H9 (cell line): ENCODE measurements at regions not wholly inside any gene's neighbourhood (a gene's known extent, or its start where the extent isn't known, plus 50 kb on each side); places are given as distances from the start of the nearest gene placed in this dataset.

ENCODE experiments used
- DNase-seq: peaks from one replicate; pipeline ENCODE4 v3.0.0-alpha.2; 2017
- H2AFZ ChIP-seq: one replicate; pipeline ENCODE4 v1.6.1; 2013; ENCODE audit warnings: mild to moderate bottlenecking, low read length, control low read depth, moderate library complexity
- H2AK5ac ChIP-seq: 2 replicates; pipeline ENCODE4 v1.6.1; 2013; ENCODE audit warnings: low read length, control low read depth, mixed read lengths; ENCODE audit not compliant: insufficient read length
- H2BK120ac ChIP-seq: one replicate; pipeline ENCODE4 v1.6.1; 2013; ENCODE audit warnings: low read depth, mild to moderate bottlenecking, low read length, control low read depth, inconsistent platforms; ENCODE audit not compliant: poor library complexity, severe bottlenecking
- H2BK12ac ChIP-seq: 2 replicates; pipeline ENCODE4 v1.6.1; 2013; ENCODE audit warnings: low read length, control low read depth, mixed read lengths, low read depth; ENCODE audit not compliant: insufficient read length
- H2BK15ac ChIP-seq: 2 replicates; pipeline ENCODE4 v1.6.1; 2013; ENCODE audit warnings: low read depth, low read length, control low read depth
- H2BK20ac ChIP-seq: one replicate; pipeline ENCODE4 v1.6.1; 2013; ENCODE audit warnings: low read depth, mild to moderate bottlenecking, low read length, control low read depth, inconsistent platforms; ENCODE audit not compliant: poor library complexity, severe bottlenecking
- H2BK5ac ChIP-seq: 2 replicates; pipeline ENCODE4 v1.6.1; 2013; ENCODE audit warnings: low read length, control low read depth, mixed read lengths; ENCODE audit not compliant: insufficient read length
- H3K14ac ChIP-seq: 2 replicates; pipeline ENCODE4 v1.6.1; 2013; ENCODE audit warnings: low read length, control low read depth; ENCODE audit not compliant: insufficient read depth
- H3K18ac ChIP-seq: 2 replicates; pipeline ENCODE4 v1.6.1; 2013; ENCODE audit warnings: low read depth, mild to moderate bottlenecking, mixed read lengths, low read length, control low read depth; ENCODE audit not compliant: insufficient read length
- H3K23ac ChIP-seq: 2 replicates; pipeline ENCODE4 v1.6.1; 2013; ENCODE audit warnings: low read length, control low read depth, mixed read lengths, low read depth; ENCODE audit not compliant: insufficient read length
- H3K23me2 ChIP-seq: 2 replicates; pipeline ENCODE4 v1.6.1; 2013; ENCODE audit warnings: low read depth, mild to moderate bottlenecking, mixed read lengths, low read length, control low read depth; ENCODE audit not compliant: insufficient read length, poor library complexity, severe bottlenecking
- H3K27ac ChIP-seq: 2 replicates; pipeline ENCODE4 v1.5.1; 2013; ENCODE audit warnings: low read length, control low read depth, mixed read lengths, low read depth; ENCODE audit not compliant: insufficient read length
- H3K27me3 ChIP-seq: 2 replicates; pipeline ENCODE4 v1.6.1; 2013; ENCODE audit warnings: low read length, control low read depth, inconsistent platforms; ENCODE audit not compliant: insufficient read depth
- H3K4ac ChIP-seq: 2 replicates; pipeline ENCODE4 v1.6.1; 2013; ENCODE audit warnings: low read depth, mild to moderate bottlenecking, control low read depth, inconsistent platforms, low read length, moderate library complexity
- H3K4me1 ChIP-seq: 2 replicates; pipeline ENCODE4 v1.6.1; 2013; ENCODE audit warnings: low read length, control low read depth, inconsistent platforms; ENCODE audit not compliant: insufficient read depth
- H3K4me2 ChIP-seq: 2 replicates; pipeline ENCODE4 v1.6.1; 2013; ENCODE audit warnings: low read length, control low read depth, mixed read lengths; ENCODE audit not compliant: insufficient read length, insufficient read depth
- H3K56ac ChIP-seq: 2 replicates; pipeline ENCODE4 v1.6.1; 2013; ENCODE audit warnings: low read depth, mild to moderate bottlenecking, mixed read lengths, low read length, control low read depth; ENCODE audit not compliant: insufficient read length
- H3K79me1 ChIP-seq: 2 replicates; pipeline ENCODE4 v1.6.1; 2013; ENCODE audit warnings: low read depth, mild to moderate bottlenecking, moderate library complexity, low read length, control low read depth, inconsistent platforms; ENCODE audit not compliant: insufficient read depth, poor library complexity, severe bottlenecking
- H3K79me2 ChIP-seq: 2 replicates; pipeline ENCODE4 v1.6.1; 2013; ENCODE audit warnings: low read length, control low read depth, inconsistent platforms; ENCODE audit not compliant: insufficient read depth
- H3K9ac ChIP-seq: 2 replicates; pipeline ENCODE4 v1.6.1; 2013; ENCODE audit warnings: low read length, control low read depth, mixed read lengths; ENCODE audit not compliant: insufficient read length; ENCODE audit errors: extremely low read depth
- H3K9me3 ChIP-seq: one replicate; pipeline ENCODE4 v1.6.1; 2013; ENCODE audit warnings: low read depth, low read length, inconsistent platforms; ENCODE audit not compliant: control insufficient read depth
- H3T11ph ChIP-seq: one replicate; pipeline ENCODE4 v1.6.1; 2013; ENCODE audit warnings: mild to moderate bottlenecking, low read length, control low read depth, inconsistent platforms
- H4K20me1 ChIP-seq: one replicate; pipeline ENCODE4 v1.6.1; 2013; ENCODE audit not compliant: control insufficient read depth, insufficient read length, insufficient read depth
- H4K5ac ChIP-seq: 2 replicates; pipeline ENCODE4 v1.6.1; 2013; ENCODE audit warnings: low read depth, mild to moderate bottlenecking, mixed read lengths, low read length, control low read depth; ENCODE audit not compliant: insufficient read length
- H4K8ac ChIP-seq: replicated peaks from 2 replicates; pipeline ENCODE4 v1.6.1; 2013; ENCODE audit warnings: low read length, control low read depth, mixed read lengths, low read depth; ENCODE audit not compliant: insufficient read length
- H4K91ac ChIP-seq: 2 replicates; pipeline ENCODE4 v1.6.1; 2013; ENCODE audit warnings: low read depth, mild to moderate bottlenecking, moderate library complexity, mixed read lengths, low read length, control low read depth; ENCODE audit not compliant: insufficient read length
- H3K27ac Mint-ChIP-seq, 3 experiments: 2 replicates in 2 of 3; 3 replicates in 1 of 3; pipeline ENCODE4 v1.8.0; 2020 to 2021; ENCODE audit warnings: mixed read lengths in 3 of 3, mild to moderate bottlenecking in 1 of 3, moderate library complexity in 1 of 3
- H3K27me3 Mint-ChIP-seq: 2 replicates; pipeline ENCODE4 v1.8.0; 2021; ENCODE audit warnings: low read depth, mild to moderate bottlenecking, moderate library complexity, mixed read lengths
- H3K36me3 Mint-ChIP-seq, 3 experiments: 2 replicates in 2 of 3; 3 replicates in 1 of 3; pipeline ENCODE4 v1.8.0; 2020 to 2021; ENCODE audit warnings: low read depth in 3 of 3, mixed read lengths in 3 of 3; ENCODE audit not compliant: insufficient read depth in 1 of 3
- H3K4me1 Mint-ChIP-seq, 2 experiments: 2 replicates each; pipeline ENCODE4 v1.8.0; 2020; ENCODE audit warnings: mixed read lengths in 2 of 2
- H3K4me3 Mint-ChIP-seq, 2 experiments: 2 replicates in 1 of 2; 3 replicates in 1 of 2; pipeline ENCODE4 v1.8.0; 2020 to 2021; ENCODE audit warnings: mild to moderate bottlenecking in 2 of 2, mixed read lengths in 2 of 2, moderate library complexity in 1 of 2
- H3K9me3 Mint-ChIP-seq, 2 experiments: 2 replicates in 1 of 2; 3 replicates in 1 of 2; pipeline ENCODE4 v1.8.0; 2020; ENCODE audit warnings: mild to moderate bottlenecking in 2 of 2, mixed read lengths in 2 of 2, moderate library complexity in 1 of 2
- CTCF ChIP-seq: fragments of 200-600 bp; sonication (generic); conservative IDR thresholded peaks from 3 replicates; pipeline ENCODE4 v1.8.0; 2021; ENCODE audit warnings: antibody characterized with exemption, mild to moderate bottlenecking

- Histone ChIP-seq H3K27ac (no peak overlapping the region), H3K79me1 (no peaks in the 10 kb centered on the region), H4K91ac (no peak overlapping the region), H2BK15ac (no peak overlapping the region), H3K23me2 (no peaks in the 10 kb centered on the region), H4K5ac (no peak overlapping the region), H3K18ac (no peak overlapping the region), H3K79me2 (no peaks in the 10 kb centered on the region), H2BK5ac (no peak overlapping the region), H2BK12ac (no peak overlapping the region), H4K20me1 (no peaks in the 10 kb centered on the region), H3K56ac (no peak overlapping the region), H3K4ac (no peak overlapping the region), H4K8ac (no peak overlapping the region), H2BK120ac (no peak overlapping the region), H3K9me3 (no peaks in the 10 kb centered on the region), H3T11ph (no peak overlapping the region), H3K4me2 (no peak overlapping the region), H3K27me3 (no peaks in the 10 kb centered on the region), H2AFZ (no peak overlapping the region), H2BK20ac (no peak overlapping the region), H3K23ac (no peak overlapping the region), H3K4me1 (no peaks in the 10 kb centered on the region), H3K14ac (no peak overlapping the region), H3K9ac (no peak overlapping the region), H2AK5ac (no peak overlapping the region)
- no peak overlapping the region for H3K4me3 Mint-ChIP-seq
- no peaks in the 10 kb centered on the region; a peak in 1 of 7 replicates for H3K36me3 Mint-ChIP-seq
- no peaks in the 10 kb centered on the region for H3K4me1 Mint-ChIP-seq
- no peak overlapping the region for H3K27ac Mint-ChIP-seq
- no peak for DNase-seq
- TF ChIP-seq CTCF = no peak
- no peaks in the 10 kb centered on the region; a peak in 1 of 5 replicates for H3K9me3 Mint-ChIP-seq
- no peaks in the 10 kb centered on the region for H3K27me3 Mint-ChIP-seq
Observed at GRCh38 chr4:170413951-170414350, 324.2 kb upstream of the AADAT start.
